NCI-H2029 (cell line): ENCODE measurements at regions not wholly inside any gene's neighbourhood (a gene's known extent, or its start where the extent isn't known, plus 50 kb on each side); places are given as distances from the start of the nearest gene placed in this dataset.

Experiments
- DNase-seq: peaks from one replicate; lab custom pipeline; 2025; lab: John Stamatoyannopoulos, UW

DNA sequence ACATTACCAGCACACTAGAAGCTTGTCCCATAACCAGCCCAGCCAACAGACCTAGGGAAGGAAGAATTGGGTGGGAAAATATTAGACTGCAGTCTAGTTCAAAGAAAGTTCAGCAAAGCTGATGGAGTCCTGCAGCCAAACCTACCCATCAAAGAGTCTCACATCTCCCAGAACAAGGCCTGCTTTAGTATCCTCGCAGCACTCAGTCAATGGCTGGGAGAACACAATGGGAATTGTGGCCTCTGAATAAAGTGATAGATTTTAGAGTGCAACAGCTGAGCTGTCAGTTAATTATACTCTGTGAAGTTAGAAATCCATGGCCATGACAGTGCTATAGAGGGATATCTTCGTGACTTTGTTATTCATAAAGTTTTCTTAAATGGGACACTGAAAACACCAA lies 207.2 kb upstream of the NAALADL2 start:
- no peak for DNase-seq

DNA sequence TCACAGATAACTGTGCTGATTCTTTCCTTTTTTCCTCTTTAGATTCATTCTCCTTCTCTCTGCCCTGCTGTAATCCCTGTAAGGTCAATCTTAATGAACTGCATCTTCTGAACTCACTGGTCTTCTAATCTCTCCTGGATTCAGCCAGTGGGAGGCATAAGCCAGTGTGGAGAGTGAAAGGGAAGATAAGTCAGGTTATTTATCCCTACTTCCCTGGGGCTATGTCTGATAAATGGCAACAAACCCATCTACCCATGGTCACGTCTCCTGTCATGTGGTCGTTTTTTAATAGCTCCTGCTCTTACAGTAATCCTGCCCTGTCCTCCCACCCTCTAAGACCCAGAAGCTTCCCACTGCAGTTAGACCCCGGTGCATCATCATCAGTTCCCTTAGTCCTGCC lies 199.6 kb upstream of the NAALADL2 start:
- no peak for DNase-seq

DNA sequence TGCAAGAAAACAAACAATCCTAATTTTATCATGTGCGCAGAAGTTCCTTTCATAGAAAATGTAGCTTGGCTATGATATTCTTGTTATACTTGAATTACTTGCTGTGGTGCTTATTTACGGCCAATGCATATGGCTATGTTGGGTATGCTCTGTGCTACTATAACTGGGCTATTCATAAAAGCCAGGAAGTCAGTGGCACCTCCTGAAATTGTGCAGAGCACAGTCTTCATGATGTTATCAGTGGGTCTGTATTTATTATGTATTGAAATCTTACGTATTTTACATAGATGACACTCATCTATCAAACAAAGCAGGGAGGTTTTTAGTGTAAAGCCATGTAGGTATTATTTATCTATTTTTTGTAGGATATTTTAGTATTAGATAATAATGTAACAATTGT lies 196.5 kb upstream of the NAALADL2 start:
- DNase-seq = no peak

DNA sequence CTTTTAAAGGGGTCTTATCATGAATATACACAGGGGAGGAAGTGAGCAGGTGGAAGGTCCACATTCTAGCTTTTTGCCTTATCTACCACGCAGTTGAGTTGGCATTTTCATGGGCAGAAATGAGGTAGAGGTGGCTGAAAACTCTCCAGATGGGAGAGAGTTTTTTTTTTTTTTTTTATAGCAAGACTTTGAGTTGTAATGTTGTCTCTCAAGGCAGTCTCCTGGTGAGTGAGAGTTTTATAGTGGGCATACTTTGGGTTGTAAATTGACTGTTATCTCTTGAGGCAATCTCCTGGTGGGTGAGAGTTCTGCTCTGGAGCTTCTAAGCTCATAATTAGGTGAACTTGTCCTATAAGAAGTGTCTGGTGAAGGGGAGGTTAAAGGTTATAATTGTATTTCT lies 191.7 kb upstream of the NAALADL2 start:
- no peak for DNase-seq

DNA sequence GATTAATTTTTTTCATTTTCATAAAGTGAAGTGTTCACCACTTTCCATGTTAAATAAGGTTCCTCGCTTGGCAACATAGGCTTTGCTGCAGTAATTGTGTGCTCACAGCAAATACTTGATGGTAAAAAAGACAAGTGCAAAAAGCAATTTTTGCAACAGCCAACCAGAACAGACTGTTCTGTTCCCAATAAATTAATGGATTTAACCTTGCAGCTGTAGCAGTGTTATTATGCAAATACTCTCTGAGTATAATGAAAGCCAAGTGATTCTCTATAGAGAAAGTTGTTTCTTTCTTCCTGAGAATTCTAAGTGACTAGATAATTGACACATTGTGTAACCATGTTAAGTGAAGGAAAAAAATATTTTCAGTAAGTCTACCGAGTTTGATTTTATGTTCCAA lies 183.7 kb upstream of the NAALADL2 start:
- no peak for DNase-seq

DNA sequence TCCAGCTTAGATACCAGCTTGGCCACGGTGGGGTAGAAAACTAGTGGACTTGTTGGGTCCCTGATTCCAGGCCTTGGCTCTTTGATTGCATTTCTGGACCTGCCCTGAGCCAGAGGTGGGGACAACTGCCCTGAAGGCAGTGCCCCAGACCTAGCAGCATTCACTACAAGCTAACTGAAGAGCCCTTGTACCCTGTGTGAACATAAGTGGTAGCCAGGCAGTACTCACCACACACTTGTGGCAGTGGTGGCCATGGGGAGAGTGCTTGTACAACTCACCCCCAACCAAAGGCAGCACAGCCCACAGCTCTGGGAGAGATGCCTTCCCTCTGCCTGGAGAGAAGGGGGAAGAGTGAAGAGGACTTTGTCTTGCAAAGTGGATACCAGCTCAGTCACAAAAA lies 177.3 kb upstream of the NAALADL2 start:
- no peak for DNase-seq

DNA sequence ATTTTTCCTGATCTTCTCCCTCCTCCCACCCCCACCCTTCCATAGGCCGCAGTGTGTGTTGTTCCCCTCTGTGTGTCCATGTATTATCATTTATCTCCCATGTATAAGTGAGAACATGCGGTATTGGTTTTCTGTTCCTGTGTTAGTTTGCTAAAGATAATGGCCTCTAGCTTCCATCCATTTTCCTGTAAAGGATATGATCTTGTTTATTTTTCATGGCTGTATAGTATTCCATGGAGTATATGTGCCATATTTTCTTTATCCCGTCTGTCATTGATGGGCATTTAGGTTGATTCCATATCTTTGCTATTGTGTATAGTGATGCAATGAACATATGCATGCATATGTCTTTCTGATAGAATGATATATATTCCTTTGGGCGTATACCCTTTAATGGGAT lies 173.3 kb upstream of the NAALADL2 start:
- no peak for DNase-seq

DNA sequence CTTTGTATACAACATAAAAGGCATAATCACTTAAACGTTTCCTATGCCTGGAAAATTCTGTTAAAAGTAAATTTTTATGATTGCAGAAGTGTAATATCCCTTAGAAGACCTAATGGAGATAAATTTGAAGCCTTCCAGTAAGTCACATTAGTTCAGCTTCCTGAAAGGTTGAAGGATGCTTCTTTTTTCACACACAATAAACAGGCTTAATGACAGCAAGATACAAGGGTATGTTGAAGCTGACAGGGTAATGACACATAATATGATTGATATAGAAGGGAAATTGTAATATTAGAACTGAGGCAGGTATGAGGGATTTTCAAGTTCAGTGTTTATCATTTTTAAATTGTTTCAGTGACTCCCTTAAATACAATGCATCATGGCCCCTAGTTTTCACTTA lies 161.8 kb upstream of the NAALADL2 start:
- no peak for DNase-seq

DNA sequence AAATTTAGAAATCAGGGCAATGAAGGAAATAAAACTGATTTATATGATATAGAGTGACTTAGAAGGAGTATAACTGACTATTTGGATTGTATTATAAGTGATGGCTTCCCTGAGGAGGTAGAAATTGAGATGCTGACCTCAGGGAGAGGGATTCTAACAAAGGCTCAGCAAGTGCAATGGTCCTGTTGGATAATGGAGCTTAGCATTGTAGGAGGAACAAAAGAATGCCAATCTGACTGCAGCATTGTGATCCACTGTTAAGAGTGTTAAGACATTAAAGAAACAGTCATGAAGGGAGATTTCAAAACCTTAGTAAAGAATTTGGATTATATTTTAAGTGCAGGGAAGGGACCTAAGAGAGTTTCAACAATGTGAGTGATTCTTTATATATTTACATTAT lies 158.4 kb upstream of the NAALADL2 start:
- DNase-seq = no peak

DNA sequence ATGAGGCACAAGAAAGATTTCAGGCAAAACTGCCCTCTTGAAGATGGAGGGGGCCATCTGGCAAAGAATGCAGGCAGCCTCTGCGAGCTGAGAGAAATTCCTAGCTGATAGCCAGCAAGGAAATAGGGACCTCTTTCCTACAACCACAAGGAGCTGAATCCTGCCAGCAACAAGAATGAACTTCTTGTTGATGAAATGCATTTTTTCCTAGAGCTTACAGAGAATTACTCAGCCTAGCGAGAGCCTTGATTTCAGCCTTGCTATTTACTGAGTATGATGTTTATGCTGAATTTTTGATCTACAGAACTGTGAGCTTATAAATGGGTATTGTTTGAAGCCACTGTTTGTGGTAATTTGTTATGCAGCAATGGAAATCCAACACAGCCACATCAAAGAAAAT lies 148.5 kb upstream of the NAALADL2 start:
- no peak for DNase-seq

DNA sequence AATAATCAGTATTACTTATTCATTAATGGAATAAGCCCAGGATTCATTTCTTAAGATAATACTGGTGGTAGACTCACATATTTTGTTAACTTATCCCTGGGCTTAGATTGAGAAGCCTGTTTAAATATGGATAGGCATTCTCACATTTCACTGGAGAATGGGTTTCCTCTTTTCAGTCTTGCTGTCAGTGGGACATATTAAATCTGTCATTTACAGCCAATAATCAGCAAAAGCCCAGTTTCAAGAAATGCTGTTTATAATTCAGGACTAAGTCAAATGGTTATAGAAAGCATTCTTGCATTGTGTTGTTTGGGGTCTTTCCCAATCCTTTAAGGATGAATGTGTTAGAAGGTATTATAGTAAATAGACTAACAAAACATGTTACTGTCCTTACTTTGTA lies 143.7 kb upstream of the NAALADL2 start:
- DNase-seq = no peak

DNA sequence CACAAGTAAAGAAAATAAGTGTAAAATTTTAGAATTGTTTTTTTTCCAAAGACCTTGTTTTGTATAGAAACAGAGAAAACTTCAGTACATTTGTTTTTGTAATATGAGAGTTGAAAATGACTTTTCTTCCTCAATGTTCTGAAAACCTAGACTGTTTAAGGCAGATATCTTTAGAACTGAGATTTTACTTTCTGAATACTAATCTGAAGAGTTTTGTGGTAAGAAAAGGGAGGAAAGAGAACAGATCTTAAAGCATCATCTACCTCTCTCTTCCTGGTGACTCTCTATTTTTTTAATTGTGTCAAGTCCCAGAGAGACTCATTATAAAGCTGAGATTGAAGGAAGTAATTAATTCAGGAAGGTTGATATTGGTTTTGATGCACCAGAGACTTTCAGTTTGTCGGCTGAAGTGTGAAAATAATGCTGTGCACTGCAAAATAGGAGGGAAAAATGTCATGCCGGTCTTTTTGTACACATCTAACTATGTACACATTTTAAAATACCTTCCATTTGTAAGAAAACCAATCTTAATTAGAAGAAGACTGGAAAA lies 142.1 kb upstream of the NAALADL2 start:
- DNase-seq = no peak

DNA sequence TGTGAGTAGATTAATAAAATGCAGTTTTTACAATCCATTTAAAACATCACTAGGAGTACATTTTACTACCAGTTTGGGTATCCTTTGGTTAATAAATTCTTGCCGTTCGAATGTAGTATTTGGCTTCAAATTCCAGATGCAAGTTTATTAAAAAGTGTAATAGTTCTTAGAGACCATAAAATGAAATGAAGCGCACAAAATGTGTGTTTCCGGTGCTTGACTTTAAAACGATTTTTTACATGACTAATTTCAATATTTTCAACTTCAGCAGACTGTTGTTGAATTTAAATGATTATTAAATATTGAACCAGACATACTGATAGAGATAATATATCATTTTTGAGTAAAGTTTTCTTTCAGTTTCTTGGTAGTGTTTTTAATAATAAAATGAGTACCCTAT lies 138.4 kb upstream of the NAALADL2 start:
- DNase-seq = no peak

DNA sequence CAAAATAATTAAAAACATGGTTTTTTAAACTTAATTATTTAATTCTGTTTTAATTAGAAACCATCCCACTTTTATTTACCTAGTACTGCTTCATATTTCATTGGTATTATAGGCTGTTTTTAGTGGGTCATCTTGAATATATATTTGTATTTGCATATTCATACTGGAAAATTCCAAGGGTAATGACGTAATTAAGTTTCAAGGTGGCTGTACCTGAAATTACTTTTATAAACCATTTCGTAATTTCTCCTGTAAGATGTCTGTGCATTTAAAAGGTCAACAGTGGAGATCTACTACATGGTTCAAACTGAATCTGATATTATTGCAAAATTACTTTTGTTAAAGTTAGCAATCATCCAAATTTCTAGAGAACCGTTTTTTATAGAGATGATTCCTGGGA lies 133.8 kb upstream of the NAALADL2 start:
- no peak for DNase-seq

DNA sequence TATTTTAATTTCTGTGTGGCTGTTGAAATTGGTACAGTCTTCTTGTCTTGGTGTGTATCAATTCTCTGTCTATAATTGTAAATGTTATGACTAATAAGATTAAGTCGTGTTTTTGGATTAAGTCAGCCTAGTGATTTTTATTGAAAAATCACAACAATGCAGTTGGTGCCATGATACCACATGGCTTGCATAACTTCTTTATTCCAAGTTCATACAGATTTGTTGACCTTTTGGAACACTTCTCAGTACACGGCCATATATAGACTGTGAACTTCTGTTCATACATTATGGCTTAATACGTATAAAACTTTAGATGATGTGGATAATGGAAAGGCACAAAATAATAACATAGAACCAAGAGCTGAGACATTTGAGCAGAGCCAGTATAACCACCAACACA lies 121.2 kb upstream of the NAALADL2 start:
- DNase-seq = no peak

DNA sequence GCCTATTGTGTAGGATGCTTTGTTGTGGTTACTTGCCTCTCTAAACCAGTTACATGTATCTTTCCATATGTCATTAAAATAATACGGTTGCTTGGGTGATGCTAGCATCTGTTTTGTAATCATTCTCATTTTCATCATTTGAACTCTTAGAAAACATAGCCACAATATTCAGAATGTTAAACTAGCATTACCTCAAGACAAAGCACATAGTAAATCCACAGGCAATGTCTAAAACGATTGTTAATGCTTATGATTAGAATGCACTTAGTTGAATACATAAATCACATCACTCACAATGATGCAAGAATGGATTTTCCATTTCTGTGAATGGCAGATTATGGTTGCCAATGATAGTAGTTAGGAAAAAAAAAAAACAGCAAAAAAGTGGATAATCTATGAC lies 110.0 kb upstream of the NAALADL2 start:
- DNase-seq = no peak

DNA sequence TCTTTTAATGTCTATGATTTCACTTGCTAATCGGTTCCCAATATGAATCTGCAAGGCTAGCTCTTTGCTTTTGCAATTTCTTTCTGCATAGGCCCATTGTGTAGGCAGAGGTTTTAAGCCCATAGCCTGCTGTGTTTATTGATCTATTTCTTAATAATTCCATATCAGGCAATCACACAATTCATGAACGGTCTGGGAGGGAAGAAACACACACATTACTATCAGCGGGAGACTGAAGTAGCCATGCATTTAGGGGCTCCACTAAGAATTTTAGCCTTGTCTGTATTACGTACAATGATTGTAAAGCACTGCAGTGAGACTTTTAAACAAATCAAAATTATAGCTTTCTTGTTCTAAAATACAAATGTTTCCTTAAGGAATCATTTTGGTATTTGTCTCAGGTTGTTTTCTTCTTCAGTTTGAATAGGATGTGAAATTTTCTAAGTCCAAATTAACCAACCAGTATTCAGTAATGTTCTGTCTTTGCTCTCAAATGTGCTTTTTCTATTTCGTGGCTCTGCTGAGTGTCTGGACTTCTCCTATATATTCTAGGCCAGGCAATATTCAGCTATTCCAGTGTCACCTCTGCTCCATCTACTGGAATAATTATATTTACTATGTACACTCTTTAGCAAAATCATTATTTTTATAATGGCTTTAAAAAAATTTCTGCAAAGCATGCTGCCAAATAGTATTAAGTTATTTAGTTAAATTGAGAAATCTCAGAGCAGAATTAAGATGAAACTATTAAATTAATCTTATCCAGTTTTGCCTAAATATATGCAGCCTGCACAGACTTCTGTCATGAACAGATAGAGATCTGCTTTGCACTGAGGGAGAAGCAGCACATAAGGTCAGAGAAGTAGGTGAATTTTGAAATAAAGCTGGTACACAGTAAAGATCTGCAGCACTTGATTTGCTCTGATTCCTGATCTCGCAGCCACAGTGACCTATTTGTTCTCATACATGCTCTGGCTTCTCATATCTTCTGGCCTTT lies 103.0 kb upstream of the NAALADL2 start:
- DNase-seq = no peak

DNA sequence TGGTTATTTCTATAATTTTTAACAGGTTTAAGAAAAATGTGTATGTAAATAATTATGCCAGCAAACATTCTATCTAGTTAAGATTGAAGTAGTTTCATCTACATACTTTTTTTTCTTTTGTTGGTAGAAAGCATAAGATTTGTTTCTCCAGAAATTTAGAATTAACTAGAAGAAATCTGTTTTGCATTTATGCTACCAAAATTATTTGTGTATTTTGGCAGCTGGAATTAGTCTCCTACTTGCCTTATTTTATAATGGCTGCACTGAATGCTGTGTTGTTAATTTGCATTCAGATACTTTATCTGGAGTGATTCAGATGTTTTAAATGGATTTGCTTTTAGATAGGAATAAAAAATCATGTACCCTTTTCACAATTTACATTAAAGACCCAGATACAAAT lies 100.2 kb upstream of the NAALADL2 start:
- no peak for DNase-seq

DNA sequence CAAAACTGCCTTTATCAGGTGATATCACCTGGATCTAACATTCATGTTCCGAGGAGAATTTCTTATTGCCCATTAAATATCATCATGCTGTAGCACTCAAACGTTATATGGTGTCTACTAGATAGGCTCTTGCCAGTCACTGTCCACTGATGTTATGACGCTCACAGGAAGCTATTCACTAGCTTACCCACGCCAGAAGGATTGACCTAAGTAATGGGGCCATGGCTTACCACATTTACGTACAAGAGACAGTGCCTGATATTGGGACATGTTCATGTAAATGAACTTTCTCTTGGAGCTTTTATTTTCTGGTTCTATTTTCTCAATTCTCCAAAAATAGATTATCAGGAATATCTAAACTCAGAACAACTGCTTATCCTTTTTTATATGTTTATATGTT lies 91.7 kb upstream of the NAALADL2 start:
- DNase-seq = no peak

DNA sequence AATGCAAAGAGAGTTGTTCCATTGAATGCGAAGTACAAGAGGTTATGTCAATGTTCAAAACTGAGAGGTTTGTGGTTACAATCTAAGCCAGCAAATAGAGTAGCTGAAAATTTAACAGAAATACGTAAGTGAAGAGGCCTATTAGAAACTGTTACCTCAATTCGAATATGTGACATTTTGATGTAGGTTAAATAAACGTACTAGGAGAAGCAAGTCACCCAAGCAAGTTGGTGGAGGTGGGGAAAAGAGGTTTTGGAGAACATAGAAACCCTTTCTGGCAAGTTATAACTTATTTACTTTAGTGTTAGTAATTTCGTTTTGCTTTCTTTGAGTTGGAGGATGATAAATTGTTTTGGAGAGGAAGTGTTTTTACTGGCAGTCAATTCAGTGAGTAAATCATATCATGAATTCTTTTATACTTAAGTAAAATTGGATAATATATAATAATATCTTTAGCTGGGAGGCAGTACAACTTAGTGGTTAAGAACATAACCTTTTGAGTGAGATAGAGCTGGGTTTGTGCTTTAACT lies 91.2 kb upstream of the NAALADL2 start:
- no peak for DNase-seq

DNA sequence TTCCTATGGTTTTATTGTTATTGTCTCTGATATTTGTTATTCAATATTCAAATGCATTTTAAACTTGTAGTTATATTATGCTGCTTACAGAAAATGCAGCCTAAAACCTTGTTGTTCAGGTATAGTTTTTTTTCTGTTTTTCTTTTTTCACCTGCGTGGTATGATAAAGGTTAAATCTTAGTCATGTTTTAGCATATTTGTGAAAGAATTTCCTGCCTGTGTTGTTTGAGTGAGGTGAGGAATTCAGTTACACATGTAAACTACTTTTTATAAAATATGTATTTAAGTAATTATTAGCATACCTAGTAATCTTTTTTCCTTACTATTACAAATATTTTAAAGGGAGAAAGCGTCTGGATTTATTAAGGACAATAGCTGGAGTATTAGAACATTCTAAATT lies 90.0 kb upstream of the NAALADL2 start:
- DNase-seq = no peak

DNA sequence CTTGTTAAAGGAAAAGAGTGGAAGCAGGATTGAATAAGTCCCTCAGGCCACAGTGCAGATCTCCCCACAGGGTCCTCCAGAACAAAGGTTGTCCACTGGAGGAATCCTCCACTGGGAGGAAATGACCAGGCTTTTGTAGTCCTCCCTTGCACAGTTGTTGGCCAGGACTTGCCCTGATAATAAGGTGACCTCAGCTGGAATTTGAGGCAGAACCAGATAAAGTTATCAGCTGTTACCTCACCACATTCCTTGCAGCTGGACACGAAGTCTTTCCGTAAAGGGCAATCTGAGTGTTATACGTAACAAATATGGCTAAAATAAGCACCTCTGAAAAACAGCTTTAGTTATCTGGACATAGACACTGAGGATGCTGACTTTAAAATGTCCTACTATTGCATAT lies 83.5 kb upstream of the NAALADL2 start:
- DNase-seq = no peak

DNA sequence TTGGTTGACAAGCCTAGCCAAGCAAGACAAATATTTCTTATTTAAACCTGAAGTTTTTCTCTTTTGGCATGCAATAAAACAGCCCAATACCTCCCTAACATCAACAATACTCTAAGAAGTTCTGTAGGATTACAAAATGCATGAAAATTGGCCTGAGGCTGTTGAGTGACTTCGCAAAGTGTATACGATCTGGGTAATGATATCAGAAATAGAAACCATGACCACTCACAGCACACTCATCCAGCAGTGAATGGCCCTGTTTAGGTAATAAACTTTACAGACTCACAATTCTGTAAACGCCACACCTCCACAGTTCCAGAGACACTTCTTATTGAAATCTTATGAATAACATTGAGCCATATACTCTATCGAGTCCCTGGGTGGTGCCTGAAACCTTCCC lies 83.0 kb upstream of the NAALADL2 start:
- no peak for DNase-seq

DNA sequence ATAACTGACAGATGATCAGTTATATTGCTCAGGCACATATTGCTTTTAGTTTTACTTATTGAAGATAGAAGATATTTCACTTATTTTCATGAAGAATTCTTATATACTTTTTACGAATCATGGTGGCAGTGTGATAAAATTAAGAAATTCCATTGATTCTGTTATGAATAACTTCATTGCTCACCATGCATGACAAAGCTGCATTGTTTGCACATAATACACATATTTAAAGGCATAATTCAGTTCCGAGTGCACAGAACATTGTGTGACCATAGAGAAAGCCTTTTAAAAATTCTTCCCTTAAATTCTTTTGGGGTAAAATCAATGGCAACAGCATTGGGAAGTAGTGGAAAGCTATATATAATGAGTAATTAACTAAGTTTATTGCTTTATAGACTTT lies 82.5 kb upstream of the NAALADL2 start:
- no peak for DNase-seq
